Lung (tissue), 11 donors: ENCODE measurements at regions not wholly inside any gene's neighbourhood (a gene's known extent, or its start where the extent isn't known, plus 50 kb on each side); places are given as distances from the start of the nearest gene placed in this dataset.

Experiments used
- ATAC-seq: fragments of 200-7000 bp; cut with Tn5 transposase; one replicate; pipeline ENCODE4 v1.9.1; 2020; ENCODE audit warnings: moderate number of reproducible peaks; ENCODE audit not compliant: insufficient read depth, low FRiP score
- DNase-seq, 3 donors: peaks; one replicate each; pipeline ENCODE4 v3.0.0-alpha.2; 2013 to 2017
- H3K27ac ChIP-seq, 2 donors: one replicate each; pipeline ENCODE4 v1.5.1; 2013; ENCODE audit warnings: mild to moderate bottlenecking in 2 of 2, moderate library complexity in 2 of 2, control low read depth in 1 of 2, inconsistent platforms in 1 of 2, low read depth in 1 of 2, low read length in 1 of 2
- H3K27me3 ChIP-seq, 3 donors: one replicate each; pipeline ENCODE4 v1.5.1; 2013; ENCODE audit warnings: low read length in 2 of 3; ENCODE audit not compliant: control insufficient read depth in 3 of 3, insufficient read depth in 3 of 3
- H3K36me3 ChIP-seq, 4 donors: one replicate each; pipeline ENCODE4 v1.5.1; 2013; ENCODE audit warnings: low read length in 4 of 4, mild to moderate bottlenecking in 1 of 4, moderate library complexity in 1 of 4; ENCODE audit not compliant: control insufficient read depth in 4 of 4, insufficient read depth in 4 of 4
- H3K4me1 ChIP-seq, 5 donors: one replicate each; pipeline ENCODE4 v1.5.1; 2013; ENCODE audit warnings: low read length in 5 of 5, mild to moderate bottlenecking in 2 of 5, moderate library complexity in 1 of 5; ENCODE audit not compliant: control insufficient read depth in 5 of 5, insufficient read depth in 5 of 5
- H3K4me3 ChIP-seq: one replicate; pipeline ENCODE4 v1.5.1; 2013; ENCODE audit warnings: mild to moderate bottlenecking, control low read depth, moderate library complexity
- H3K9ac ChIP-seq, 2 donors: one replicate each; pipeline ENCODE4 v1.5.1; 2013; ENCODE audit warnings: low read length in 2 of 2, control low read depth in 1 of 2; ENCODE audit not compliant: insufficient read depth in 1 of 2
- H3K9me3 ChIP-seq, 4 donors: one replicate each; pipeline ENCODE4 v1.5.1; 2013; ENCODE audit warnings: low read length in 3 of 4, mild to moderate bottlenecking in 1 of 4, moderate library complexity in 1 of 4; ENCODE audit not compliant: control insufficient read depth in 4 of 4, insufficient read depth in 3 of 4
- CTCF ChIP-seq: IDR thresholded peaks from 2 replicates; pipeline ENCODE4 v1.5.1; 2012; ENCODE audit warnings: mild to moderate bottlenecking; ENCODE audit errors: control extremely low read depth, extremely low read depth
- WGBS, 2 donors: extraction: QIAGEN DNeasy Blood & Tissue Kit; methylation state at CpG; one replicate each; pipeline ENCODE4 v1.1.7; 2013; 5-methylcytosine and 5-hydroxymethylcytosine counted together
- donor health status: control.
- donor health status: control.
- donor health status: Bipolar disorder and iron deficiency.
- donor health status: healthy.
- donor health status: DM: yes; HTN: yes; CAD: no.

- ATAC-seq (no peak), DNase-seq (no peak)
- Histone ChIP-seq H3K4me1 (no peaks in the 10 kb centered on the region), H3K4me3 (no peak overlapping the region), H3K9me3 (no peaks in the 10 kb centered on the region), H3K9ac (no peak overlapping the region), H3K36me3 (no peaks in the 10 kb centered on the region), H3K27ac (no peak overlapping the region), H3K27me3 (no peaks in the 10 kb centered on the region)
- TF ChIP-seq CTCF = no peak
- 48 to 70% methylated on average over 2 of the region's 2 CpGs for WGBS, 2 donors
Measured at GRCh38 chr7:13197501-13197900, 510.1 kb downstream of the ARL4A start.

GRCh38 chr7:13198036-13198435 is 510.6 kb downstream of the ARL4A start:
- no peak overlapping the region for H3K9ac ChIP-seq
- no peaks in the 10 kb centered on the region for H3K4me1 ChIP-seq
- DNase-seq (no peak), ATAC-seq (no peak)
- H3K27me3 ChIP-seq = no peaks in the 10 kb centered on the region
- no peak overlapping the region for H3K4me3 ChIP-seq
- no peak for TF ChIP-seq CTCF
- no peaks in the 10 kb centered on the region for H3K36me3 ChIP-seq
- H3K27ac ChIP-seq = no peak overlapping the region
- no peaks in the 10 kb centered on the region for H3K9me3 ChIP-seq
- 92 to 93% methylated on average over 2 of the region's 2 CpGs for WGBS, 2 donors

- DNase-seq = no peak
- Histone ChIP-seq H3K36me3 (no peaks in the 10 kb centered on the region), H3K4me3 (no peak overlapping the region), H3K27me3 (no peaks in the 10 kb centered on the region), H3K4me1 (no peaks in the 10 kb centered on the region), H3K9ac (no peak overlapping the region), H3K9me3 (no peaks in the 10 kb centered on the region), H3K27ac (no peak overlapping the region)
- WGBS, 2 donors = 73 to 82% methylated on average over 2 of the region's 2 CpGs
- no peak for ATAC-seq
- no peak for TF ChIP-seq CTCF
Measured at GRCh38 chr7:13198727-13199126, 511.3 kb downstream of the ARL4A start.

- Histone ChIP-seq H3K4me1 (no peaks in the 10 kb centered on the region), H3K36me3 (no peaks in the 10 kb centered on the region), H3K27me3 (no peaks in the 10 kb centered on the region), H3K4me3 (no peak overlapping the region), H3K9ac (no peak overlapping the region), H3K9me3 (no peaks in the 10 kb centered on the region), H3K27ac (no peak overlapping the region)
- 25 to 50% methylated on average over 1 of the region's 1 CpG for WGBS, 2 donors
- no peak for TF ChIP-seq CTCF
- ATAC-seq (no peak), DNase-seq (no peak)
Measured at GRCh38 chr7:13201628-13202027, 514.2 kb downstream of the ARL4A start.
